SK-N-MC (cell line): ENCODE measurements at regions not wholly inside any gene's neighbourhood (a gene's known extent, or its start where the extent isn't known, plus 50 kb on each side); places are given as distances from the start of the nearest gene placed in this dataset.

Source experiments
- DNase-seq: peaks from one replicate; pipeline ENCODE4 v3.0.0-alpha.2; 2011; ENCODE audit warnings: low read depth, low spot score
- H3K27ac ChIP-seq: fragments of 200-600 bp; sonication (generic); 2 replicates; pipeline ENCODE4 v1.5.1; 2016; ENCODE audit warnings: mixed run types
- H3K36me3 ChIP-seq: fragments of 200-600 bp; sonication (generic); 2 replicates; pipeline ENCODE4 v1.6.1; 2017; ENCODE audit warnings: antibody characterized with exemption, low read length, mixed read lengths; ENCODE audit not compliant: insufficient read depth
- H3K4me3 ChIP-seq: fragments of 200-600 bp; sonication (generic); 2 replicates; pipeline ENCODE4 v1.5.1; 2016
- H3K9ac ChIP-seq: fragments of 200-600 bp; sonication (generic); 2 replicates; pipeline ENCODE4 v1.8.0; 2017; ENCODE audit warnings: mixed run types, mixed read lengths; ENCODE audit not compliant: insufficient read length
- H3K9me3 ChIP-seq: fragments of 200-600 bp; sonication (generic); 2 replicates; pipeline ENCODE4 v1.6.1; 2017; ENCODE audit warnings: low read depth, mild to moderate bottlenecking, antibody characterized with exemption, low read length, moderate library complexity, mixed read lengths
- EZH2 ChIP-seq: fragments of 200-600 bp; sonication (generic); IDR thresholded peaks from one replicate; pipeline ENCODE4 v1.6.1; 2017; ENCODE audit warnings: antibody characterized with exemption
- FOXP2 ChIP-seq: optimal IDR thresholded peaks from 2 replicates; pipeline ENCODE3; 2011; ENCODE audit warnings: mild to moderate bottlenecking, moderate library complexity; ENCODE audit not compliant: insufficient read depth; ENCODE audit errors: extremely low read length, control extremely low read depth
- POLR2AphosphoS5 ChIP-seq: IDR thresholded peaks from 2 replicates; pipeline ENCODE4 v1.6.1; 2012; ENCODE audit warnings: mild to moderate bottlenecking, low read depth, low read length, borderline replicate concordance

DNA sequence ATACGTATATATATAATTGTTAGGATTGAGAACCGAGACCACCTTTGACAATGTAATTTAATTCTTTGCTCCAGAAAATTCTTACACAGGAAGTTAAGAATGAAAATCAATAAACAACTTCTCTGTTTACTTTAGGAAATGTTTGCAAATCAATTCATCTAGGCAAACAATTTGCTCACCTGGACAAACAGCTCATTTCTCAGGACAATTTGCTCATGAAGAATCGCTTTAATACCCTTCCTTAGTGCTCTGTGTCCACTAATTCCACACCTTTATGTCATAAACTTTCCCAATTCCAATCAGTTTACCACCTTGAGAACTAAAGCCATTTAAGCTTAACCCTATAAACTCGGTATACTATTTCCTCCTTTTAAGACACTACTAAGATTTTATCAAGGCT lies 292.2 kb downstream of the BCHE start:
- H3K9me3 ChIP-seq, result no peaks in the 10 kb centered on the region
- TF ChIP-seq POLR2AphosphoS5 (no peak), EZH2 (no peak), FOXP2 (no peak)
- H3K27ac ChIP-seq, result no peak overlapping the region
- H3K9ac ChIP-seq, result no peak overlapping the region
- H3K4me3 ChIP-seq, result no peak overlapping the region
- DNase-seq, result no peak
- no peaks in the 10 kb centered on the region for H3K36me3 ChIP-seq

- Histone ChIP-seq H3K27ac (no peak overlapping the region), H3K36me3 (no peaks in the 10 kb centered on the region), H3K4me3 (no peak overlapping the region), H3K9ac (no peak overlapping the region), H3K9me3 (no peaks in the 10 kb centered on the region)
- TF ChIP-seq POLR2AphosphoS5 (no peak), FOXP2 (no peak), EZH2 (no peak)
- no peak for DNase-seq
Observed at GRCh38 chr3:165544432-165544831, 292.8 kb downstream of the BCHE start.

- no peak overlapping the region for H3K27ac ChIP-seq
- H3K4me3 ChIP-seq, result no peak overlapping the region
- DNase-seq, result no peak
- TF ChIP-seq EZH2 (no peak), FOXP2 (no peak), POLR2AphosphoS5 (no peak)
- H3K9me3 ChIP-seq, result no peaks in the 10 kb centered on the region
- H3K36me3 ChIP-seq, result no peaks in the 10 kb centered on the region
- no peak overlapping the region for H3K9ac ChIP-seq
Observed at GRCh38 chr3:165538166-165538565, 299.1 kb downstream of the BCHE start.

DNA sequence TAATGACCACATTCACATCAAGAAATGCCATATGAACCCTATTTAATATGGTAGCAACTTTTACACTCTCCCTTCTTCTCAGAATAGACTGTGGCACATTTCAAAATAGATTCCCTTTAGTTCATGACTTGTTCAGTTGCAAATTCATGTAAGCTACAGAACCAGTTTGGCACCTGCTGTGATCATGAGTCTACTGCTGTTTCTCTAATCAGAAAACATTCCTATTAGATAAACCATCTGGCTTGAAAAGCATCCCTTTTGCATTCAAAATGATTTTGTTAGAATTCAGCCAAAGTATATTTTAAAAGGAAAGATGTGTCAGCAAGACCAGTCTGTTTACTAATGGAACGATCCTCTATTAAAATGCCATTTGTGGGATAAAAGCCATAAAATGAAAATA lies 304.4 kb downstream of the BCHE start:
- Histone ChIP-seq H3K4me3 (no peak overlapping the region), H3K36me3 (no peaks in the 10 kb centered on the region), H3K27ac (no peak overlapping the region), H3K9me3 (no peaks in the 10 kb centered on the region), H3K9ac (no peak overlapping the region)
- no peak for TF ChIP-seq POLR2AphosphoS5
- TF ChIP-seq EZH2, result no peak
- TF ChIP-seq FOXP2, result no peak
- DNase-seq, result no peak

DNA sequence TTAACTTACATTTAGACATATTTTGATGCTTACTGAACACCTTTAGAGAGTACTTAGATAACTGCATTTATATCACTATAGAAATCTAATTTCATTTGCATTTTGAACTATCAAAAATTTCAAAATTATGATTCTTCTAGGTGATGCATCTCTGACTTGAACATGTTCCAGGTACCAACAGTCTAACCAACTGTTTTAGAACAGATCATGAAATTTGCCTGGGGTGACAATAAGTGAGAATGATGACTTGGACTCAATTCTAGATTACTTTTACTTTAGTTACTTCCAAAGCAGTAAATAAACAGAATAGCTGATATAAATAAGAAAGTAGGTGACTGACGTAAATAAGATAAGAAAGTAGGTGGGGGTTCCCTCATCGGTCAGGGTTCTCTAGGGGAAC lies 307.8 kb downstream of the BCHE start:
- Histone ChIP-seq H3K4me3 (no peak overlapping the region), H3K9me3 (no peaks in the 10 kb centered on the region), H3K27ac (no peak overlapping the region), H3K9ac (no peak overlapping the region), H3K36me3 (no peaks in the 10 kb centered on the region)
- DNase-seq, result no peak
- TF ChIP-seq POLR2AphosphoS5 (no peak), FOXP2 (no peak), EZH2 (no peak)

- DNase-seq, result no peak
- Histone ChIP-seq H3K9me3 (no peaks in the 10 kb centered on the region), H3K4me3 (no peak overlapping the region), H3K36me3 (no peaks in the 10 kb centered on the region), H3K9ac (no peak overlapping the region), H3K27ac (no peak overlapping the region)
- TF ChIP-seq EZH2, result no peak
- TF ChIP-seq FOXP2, result no peak
- no peak for TF ChIP-seq POLR2AphosphoS5
Observed at GRCh38 chr3:165526367-165526766, 310.9 kb downstream of the BCHE start.

DNA sequence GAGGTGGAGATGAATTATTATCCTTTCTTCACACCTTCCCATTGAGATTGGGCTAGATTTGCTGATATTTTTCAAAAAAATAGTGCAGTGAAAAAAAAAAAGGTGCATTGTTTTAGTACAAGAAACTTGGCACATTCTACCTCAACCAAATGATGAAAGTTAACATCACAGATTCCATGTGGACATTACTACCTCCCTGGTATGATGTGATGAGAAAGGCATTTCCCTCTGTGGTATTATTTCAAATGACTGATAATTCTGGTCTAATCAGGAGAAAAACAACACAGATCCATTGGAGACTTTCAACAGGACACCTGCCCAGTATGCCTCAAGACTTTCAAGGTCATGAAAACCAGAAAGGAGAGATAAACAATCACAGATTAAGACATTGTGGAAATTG lies 313.4 kb downstream of the BCHE start:
- H3K9me3 ChIP-seq, result no peaks in the 10 kb centered on the region
- H3K36me3 ChIP-seq, result no peaks in the 10 kb centered on the region
- H3K9ac ChIP-seq, result no peak overlapping the region
- no peak for DNase-seq
- no peak overlapping the region for H3K27ac ChIP-seq
- no peak overlapping the region for H3K4me3 ChIP-seq
- TF ChIP-seq FOXP2 (no peak), EZH2 (no peak), POLR2AphosphoS5 (no peak)

GRCh38 chr3:165522386-165522785 lies 314.8 kb downstream of the BCHE start:
- DNase-seq, result no peak
- H3K36me3 ChIP-seq, result no peaks in the 10 kb centered on the region
- TF ChIP-seq POLR2AphosphoS5 (no peak), FOXP2 (no peak), EZH2 (no peak)
- H3K4me3 ChIP-seq, result no peak overlapping the region
- no peaks in the 10 kb centered on the region for H3K9me3 ChIP-seq
- H3K27ac ChIP-seq, result no peak overlapping the region
- H3K9ac ChIP-seq, result no peak overlapping the region

DNA sequence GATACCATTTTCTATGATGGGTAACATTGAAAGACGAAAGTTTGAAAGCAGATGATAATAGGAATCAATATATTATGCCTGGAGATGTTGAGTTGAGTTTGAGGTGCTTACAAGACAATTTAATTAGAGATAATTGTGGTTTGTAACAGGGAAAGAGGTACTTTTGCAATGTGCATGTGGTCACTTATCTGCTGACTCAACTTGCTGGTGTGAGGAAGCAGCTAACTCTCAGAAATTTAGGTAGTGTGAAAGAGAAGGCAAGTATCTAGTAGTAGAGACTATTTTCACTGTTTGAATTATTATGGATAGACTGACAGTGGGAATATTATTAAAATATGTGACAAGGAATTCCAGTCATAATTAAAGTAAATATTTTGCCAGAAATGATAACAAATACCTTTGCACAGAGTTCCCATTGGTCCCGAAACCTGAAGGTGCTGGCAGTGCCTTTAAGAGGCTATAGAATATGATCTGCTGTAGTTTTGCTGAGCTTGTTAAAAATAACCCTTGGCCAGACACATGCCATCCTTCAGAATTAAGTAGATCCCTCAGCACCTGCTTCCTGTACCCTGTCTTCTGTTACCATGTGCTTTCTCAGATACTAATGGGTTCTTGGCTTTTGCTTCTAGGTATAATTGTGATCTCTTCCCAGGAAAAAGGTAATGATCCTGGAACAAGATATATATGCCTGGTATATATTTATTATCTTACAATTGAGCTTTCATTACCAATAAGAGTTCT lies 315.9 kb downstream of the BCHE start:
- Histone ChIP-seq H3K4me3 (no peak overlapping the region), H3K36me3 (no peaks in the 10 kb centered on the region), H3K27ac (no peak overlapping the region), H3K9ac (no peak overlapping the region), H3K9me3 (no peaks in the 10 kb centered on the region)
- TF ChIP-seq FOXP2 (no peak), POLR2AphosphoS5 (no peak), EZH2 (no peak)
- no peak for DNase-seq
